ENCODE measurements at regions not wholly inside any gene's neighbourhood (a gene's known extent, or its start where the extent isn't known, plus 50 kb on each side); places are given as distances from the start of the nearest gene placed in this dataset.

DNA sequence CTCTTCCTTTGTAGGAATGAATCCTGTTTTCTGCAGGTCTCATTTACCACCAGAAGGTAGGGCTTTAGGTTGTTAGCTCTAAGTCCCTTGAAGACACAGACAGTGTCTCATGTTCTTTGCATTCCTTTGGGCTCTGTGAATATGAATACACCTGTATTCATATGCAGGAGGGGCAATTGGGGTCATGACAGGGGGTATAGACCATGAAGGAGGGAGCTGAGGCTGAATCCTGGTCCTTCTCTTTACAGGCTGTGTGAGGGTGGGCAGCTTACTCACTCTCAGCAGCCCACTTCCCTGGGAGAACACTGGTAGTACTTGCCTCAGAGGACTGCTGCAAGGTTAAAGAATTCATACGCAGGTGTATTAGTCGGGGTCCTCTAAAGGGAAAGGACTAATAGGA, 267.2 kb upstream of the MGMT start:
- no peaks in the 10 kb centered on the region for H4K20me1 ChIP-seq (ENCODE audit: low read depth)
- H3K79me2 ChIP-seq (ENCODE audit: low read depth): no peaks in the 10 kb centered on the region
- H3K4me3 Mint-ChIP-seq: no peak overlapping the region
- no peak overlapping the region for H3K27ac ChIP-seq
- H3K9me3 Mint-ChIP-seq: no peaks in the 10 kb centered on the region
- no peaks in the 10 kb centered on the region for H3K27me3 ChIP-seq
- H3K9me3 ChIP-seq (ENCODE audit: low read depth): no peaks in the 10 kb centered on the region
- H3K4me1 Mint-ChIP-seq: no peaks in the 10 kb centered on the region
- no peaks in the 10 kb centered on the region for H3K4me1 ChIP-seq
- H2AFZ ChIP-seq (replicated peaks): no peak overlapping the region
- no peaks in the 10 kb centered on the region for H3K36me3 ChIP-seq
- no peak overlapping the region for H3K4me2 ChIP-seq
- H3K9ac ChIP-seq: no peak overlapping the region
- H3K27me3 Mint-ChIP-seq (ENCODE audit: insufficient read depth, low read depth): peaks cover 5% of the 10 kb centered on the region
- no peak overlapping the region for H3K27ac Mint-ChIP-seq
- no peaks in the 10 kb centered on the region for H3K36me3 Mint-ChIP-seq
- TF ChIP-seq CTCF (IDR thresholded peaks at IDR 0.05) (no peak), EZH2phosphoT487 (IDR thresholded peaks at IDR 0.05) (no peak), EZH2 (IDR thresholded peaks at IDR 0.05) (no peak)
- DNase-seq (ENCODE audit: low spot score): no peak
- H3F3A ChIP-seq (ENCODE audit: low read depth): no peaks in the 10 kb centered on the region
- no peak overlapping the region for H3K4me3 ChIP-seq

- H3K9ac ChIP-seq: no peak overlapping the region
- Mint-ChIP-seq H3K9me3 (peaks cover 3% of the 10 kb centered on the region), H3K36me3 (no peaks in the 10 kb centered on the region), H3K27me3 (ENCODE audit: insufficient read depth, low read depth) (peaks cover 3% of the 10 kb centered on the region), H3K4me1 (no peaks in the 10 kb centered on the region), H3K4me3 (no peak overlapping the region), H3K27ac (no peak overlapping the region)
- H3K27me3 ChIP-seq: no peaks in the 10 kb centered on the region
- no peak overlapping the region for H3K27ac ChIP-seq
- H3K4me1 ChIP-seq: no peaks in the 10 kb centered on the region
- DNase-seq (ENCODE audit: low spot score): no peak
- H3K4me3 ChIP-seq: no peak overlapping the region
- no peaks in the 10 kb centered on the region for H3K79me2 ChIP-seq (ENCODE audit: low read depth)
- no peaks in the 10 kb centered on the region for H4K20me1 ChIP-seq (ENCODE audit: low read depth)
- TF ChIP-seq EZH2phosphoT487 (IDR thresholded peaks at IDR 0.05): no peak
- TF ChIP-seq CTCF (IDR thresholded peaks at IDR 0.05): no peak
- H3K36me3 ChIP-seq: no peaks in the 10 kb centered on the region
- H3F3A ChIP-seq (ENCODE audit: low read depth): no peaks in the 10 kb centered on the region
- H2AFZ ChIP-seq (replicated peaks): no peak overlapping the region
- H3K9me3 ChIP-seq (ENCODE audit: low read depth): no peaks in the 10 kb centered on the region
- H3K4me2 ChIP-seq: no peak overlapping the region
Measured at GRCh38 chr10:129203819-129204218, 263.2 kb upstream of the MGMT start.

- H3K4me3 ChIP-seq: no peak overlapping the region
- Mint-ChIP-seq H3K27ac (no peak overlapping the region), H3K36me3 (no peaks in the 10 kb centered on the region), H3K4me1 (no peaks in the 10 kb centered on the region), H3K9me3 (peaks cover 3% of the 10 kb centered on the region), H3K27me3 (ENCODE audit: insufficient read depth, low read depth) (peaks cover 3% of the 10 kb centered on the region), H3K4me3 (no peak overlapping the region)
- H3K9ac ChIP-seq: no peak overlapping the region
- H3F3A ChIP-seq (ENCODE audit: low read depth): no peaks in the 10 kb centered on the region
- H3K36me3 ChIP-seq: no peaks in the 10 kb centered on the region
- no peak for TF ChIP-seq CTCF (IDR thresholded peaks at IDR 0.05)
- no peak for TF ChIP-seq EZH2 (IDR thresholded peaks at IDR 0.05)
- H3K9me3 ChIP-seq (ENCODE audit: low read depth): no peaks in the 10 kb centered on the region
- no peak overlapping the region for H3K27ac ChIP-seq
- no peaks in the 10 kb centered on the region for H3K27me3 ChIP-seq
- H3K4me2 ChIP-seq: no peak overlapping the region
- no peaks in the 10 kb centered on the region for H4K20me1 ChIP-seq (ENCODE audit: low read depth)
- no peak for DNase-seq (ENCODE audit: low spot score)
- no peaks in the 10 kb centered on the region for H3K79me2 ChIP-seq (ENCODE audit: low read depth)
- H3K4me1 ChIP-seq: no peaks in the 10 kb centered on the region
- no peak overlapping the region for H2AFZ ChIP-seq (replicated peaks)
Measured at GRCh38 chr10:129207297-129207696, 259.7 kb upstream of the MGMT start.

DNA sequence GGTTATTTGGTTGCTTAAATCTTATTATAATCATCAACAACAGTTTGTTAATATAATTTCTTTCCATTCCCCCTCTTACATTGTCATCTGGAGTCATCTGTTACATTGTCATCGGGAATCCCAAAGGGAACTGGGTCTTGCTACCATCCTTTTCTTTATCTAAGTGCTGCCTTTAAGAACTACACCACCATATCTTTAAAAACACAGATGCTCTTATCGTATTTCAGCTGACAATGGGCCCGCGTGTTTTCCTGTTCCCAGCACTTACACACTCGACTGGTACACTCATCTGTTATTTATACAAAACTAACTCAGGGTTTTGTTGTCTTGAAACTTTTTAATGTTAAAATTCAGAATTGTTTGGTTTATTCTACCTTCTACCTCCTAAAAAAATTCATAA, 256.2 kb upstream of the MGMT start:
- Mint-ChIP-seq H3K4me1 (no peaks in the 10 kb centered on the region), H3K36me3 (no peaks in the 10 kb centered on the region), H3K27ac (no peak overlapping the region), H3K27me3 (ENCODE audit: insufficient read depth, low read depth) (peaks cover 2% of the 10 kb centered on the region), H3K9me3 (peaks cover 3% of the 10 kb centered on the region), H3K4me3 (no peak overlapping the region)
- Histone ChIP-seq H3K9ac (no peak overlapping the region), H3K79me2 (ENCODE audit: low read depth) (no peaks in the 10 kb centered on the region), H3K36me3 (no peaks in the 10 kb centered on the region), H2AFZ (replicated peaks) (no peak overlapping the region), H3K27me3 (no peaks in the 10 kb centered on the region), H3F3A (ENCODE audit: low read depth) (no peaks in the 10 kb centered on the region), H3K9me3 (ENCODE audit: low read depth) (no peaks in the 10 kb centered on the region), H3K27ac (no peak overlapping the region), H3K4me2 (no peak overlapping the region), H3K4me3 (no peak overlapping the region), H3K4me1 (no peaks in the 10 kb centered on the region), H4K20me1 (ENCODE audit: low read depth) (no peaks in the 10 kb centered on the region)
- no peak for DNase-seq (ENCODE audit: low spot score)
- TF ChIP-seq EZH2 (IDR thresholded peaks at IDR 0.05) (no peak), EZH2phosphoT487 (IDR thresholded peaks at IDR 0.05) (no peak), CTCF (IDR thresholded peaks at IDR 0.05) (no peak)
